Fibroblast of lung (primary cell): ENCODE measurements at regions not wholly inside any gene's neighbourhood (a gene's known extent, or its start where the extent isn't known, plus 50 kb on each side); places are given as distances from the start of the nearest gene placed in this dataset.

Source experiments
- DNase-seq, 2 donors: peaks; one replicate each; pipeline versions ENCODE4 v3.0.0 to v3.0.0-alpha.2; 2010; ENCODE audit warnings: low read depth in 2 of 2
- H2AFZ ChIP-seq: 2 replicates; pipeline ENCODE4 v1.5.1; 2012; ENCODE audit warnings: low read length, control low read depth, inconsistent platforms
- H3K27ac ChIP-seq: 2 replicates; pipeline ENCODE4 v1.5.1; 2011; ENCODE audit warnings: low read length, control low read depth; ENCODE audit not compliant: insufficient read depth
- H3K27me3 ChIP-seq: 2 replicates; pipeline ENCODE4 v1.5.1; 2011; ENCODE audit warnings: mild to moderate bottlenecking, low read length; ENCODE audit not compliant: control insufficient read depth, insufficient read depth
- H3K36me3 ChIP-seq: 2 replicates; pipeline ENCODE4 v1.5.1; 2011; ENCODE audit warnings: low read length; ENCODE audit not compliant: control insufficient read depth, insufficient read depth
- H3K4me1 ChIP-seq: 2 replicates; pipeline ENCODE4 v1.5.1; 2011; ENCODE audit warnings: low read length; ENCODE audit not compliant: control insufficient read depth, insufficient read depth; ENCODE audit errors: extremely low read depth
- H3K4me2 ChIP-seq: 2 replicates; pipeline ENCODE4 v1.5.1; 2011; ENCODE audit warnings: low read length, control low read depth; ENCODE audit not compliant: insufficient read depth; ENCODE audit errors: extremely low read depth
- H3K4me3 ChIP-seq, 4 experiments: fragments of 200-600 bp in 1 of 4; sonication (generic) in 1 of 4; replicated peaks in 1 of 4; 2 replicates each; pipeline ENCODE4 v1.5.1; 2011 to 2016; ENCODE audit warnings: low read length in 4 of 4, low read depth in 3 of 4, mild to moderate bottlenecking in 3 of 4, control low read depth in 2 of 4, inconsistent platforms in 1 of 4, mixed read lengths in 1 of 4; ENCODE audit not compliant: insufficient read depth in 1 of 4; ENCODE audit errors: control extremely low read depth in 1 of 4
- H3K79me2 ChIP-seq: 2 replicates; pipeline ENCODE4 v1.5.1; 2012; ENCODE audit warnings: mild to moderate bottlenecking, low read length, inconsistent platforms; ENCODE audit not compliant: control insufficient read depth, insufficient read depth
- H3K9ac ChIP-seq: 2 replicates; pipeline ENCODE4 v1.5.1; 2011; ENCODE audit warnings: mild to moderate bottlenecking, low read length, control low read depth; ENCODE audit not compliant: insufficient read depth
- H3K9me3 ChIP-seq: 2 replicates; pipeline ENCODE4 v1.5.1; 2012; ENCODE audit warnings: low read depth, low read length; ENCODE audit not compliant: control insufficient read depth, insufficient read depth
- H4K20me1 ChIP-seq: 2 replicates; pipeline ENCODE4 v1.5.1; 2011; ENCODE audit warnings: low read length; ENCODE audit not compliant: control insufficient read depth, insufficient read depth; ENCODE audit errors: extremely low read depth
- EZH2 ChIP-seq: IDR thresholded peaks from 2 replicates; pipeline ENCODE4 v1.5.1; 2012; ENCODE audit warnings: low read length, control low read depth, mild to moderate bottlenecking; ENCODE audit errors: missing control alignments
- TF ChIP-seq, protein P1 (sequence below), 2 donors: IDR thresholded peaks in 1 of 2; conservative IDR thresholded peaks in 1 of 2; 1 replicate in 1 of 2; 2 replicates in 1 of 2; pipeline ENCODE4 v1.5.1; 2011 to 2012; ENCODE audit warnings: low read length in 2 of 2, control low read depth in 1 of 2, inconsistent platforms in 1 of 2, low read depth in 1 of 2, mild to moderate bottlenecking in 1 of 2

DNA sequence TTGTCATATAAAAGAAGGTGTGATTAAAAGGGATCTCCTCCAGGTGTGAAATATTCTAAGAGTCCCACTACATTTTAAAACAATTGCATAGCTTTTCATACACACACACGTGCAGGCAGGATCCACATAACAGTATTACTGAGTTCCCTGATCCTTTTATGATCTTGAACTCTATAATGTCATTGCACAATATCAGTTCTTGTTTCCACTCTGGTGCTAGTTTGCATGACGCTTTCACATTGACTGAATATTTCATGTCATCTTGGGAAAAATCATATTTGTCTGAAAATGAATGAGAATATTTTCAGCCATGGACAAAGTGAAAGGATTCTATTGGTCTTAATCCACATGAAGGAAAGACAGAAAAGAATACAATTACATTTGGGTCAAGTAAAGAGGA is 703.8 kb downstream of the CDH8 start:
- Histone ChIP-seq H3K27me3 (no peaks in the 10 kb centered on the region), H3K9me3 (no peaks in the 10 kb centered on the region), H3K27ac (no peak overlapping the region), H3K79me2 (no peaks in the 10 kb centered on the region), H3K4me2 (no peak overlapping the region), H4K20me1 (no peaks in the 10 kb centered on the region), H3K4me1 (no peaks in the 10 kb centered on the region), H3K4me3 (no peak overlapping the region), H2AFZ (no peak overlapping the region), H3K36me3 (no peaks in the 10 kb centered on the region), H3K9ac (no peak overlapping the region)
- no peak for DNase-seq
- TF ChIP-seq EZH2: no peak
- TF ChIP-seq, protein P1, sequence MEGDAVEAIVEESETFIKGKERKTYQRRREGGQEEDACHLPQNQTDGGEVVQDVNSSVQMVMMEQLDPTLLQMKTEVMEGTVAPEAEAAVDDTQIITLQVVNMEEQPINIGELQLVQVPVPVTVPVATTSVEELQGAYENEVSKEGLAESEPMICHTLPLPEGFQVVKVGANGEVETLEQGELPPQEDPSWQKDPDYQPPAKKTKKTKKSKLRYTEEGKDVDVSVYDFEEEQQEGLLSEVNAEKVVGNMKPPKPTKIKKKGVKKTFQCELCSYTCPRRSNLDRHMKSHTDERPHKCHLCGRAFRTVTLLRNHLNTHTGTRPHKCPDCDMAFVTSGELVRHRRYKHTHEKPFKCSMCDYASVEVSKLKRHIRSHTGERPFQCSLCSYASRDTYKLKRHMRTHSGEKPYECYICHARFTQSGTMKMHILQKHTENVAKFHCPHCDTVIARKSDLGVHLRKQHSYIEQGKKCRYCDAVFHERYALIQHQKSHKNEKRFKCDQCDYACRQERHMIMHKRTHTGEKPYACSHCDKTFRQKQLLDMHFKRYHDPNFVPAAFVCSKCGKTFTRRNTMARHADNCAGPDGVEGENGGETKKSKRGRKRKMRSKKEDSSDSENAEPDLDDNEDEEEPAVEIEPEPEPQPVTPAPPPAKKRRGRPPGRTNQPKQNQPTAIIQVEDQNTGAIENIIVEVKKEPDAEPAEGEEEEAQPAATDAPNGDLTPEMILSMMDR (conservative IDR thresholded peaks at IDR 0.05 in 1 of 2, IDR thresholded peaks at IDR 0.05 in 1 of 2; ENCODE audit: low read depth in 1 of 2, low read length in 2 of 2): no peak

DNA sequence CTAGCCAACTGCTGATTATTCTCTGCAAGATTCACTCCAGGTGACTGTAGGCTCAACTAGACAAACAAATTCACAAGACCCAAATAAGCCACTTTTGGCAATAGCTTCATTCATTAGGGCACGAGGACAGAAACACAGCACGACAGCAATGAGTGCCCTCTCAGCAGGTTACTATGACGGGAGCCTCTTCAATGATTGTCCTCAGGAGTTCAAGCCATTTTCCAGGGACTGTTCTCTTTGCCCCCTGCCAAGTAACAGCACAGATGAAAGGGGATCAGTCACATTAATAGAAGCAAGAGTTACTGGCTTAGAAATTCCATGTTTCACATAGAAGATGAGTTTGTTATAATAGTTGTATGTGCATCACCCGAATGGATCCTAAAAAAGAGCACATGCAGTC is 712.2 kb downstream of the CDH8 start:
- Histone ChIP-seq H3K4me3 (no peak overlapping the region), H2AFZ (no peak overlapping the region), H3K9ac (no peak overlapping the region), H3K36me3 (no peaks in the 10 kb centered on the region), H3K27ac (no peak overlapping the region), H3K4me1 (no peaks in the 10 kb centered on the region), H3K79me2 (no peaks in the 10 kb centered on the region), H3K9me3 (no peaks in the 10 kb centered on the region), H4K20me1 (no peaks in the 10 kb centered on the region), H3K27me3 (no peaks in the 10 kb centered on the region), H3K4me2 (no peak overlapping the region)
- TF ChIP-seq EZH2: no peak
- TF ChIP-seq, protein P1 (conservative IDR thresholded peaks at IDR 0.05 in 1 of 2, IDR thresholded peaks at IDR 0.05 in 1 of 2; ENCODE audit: low read depth in 1 of 2, low read length in 2 of 2): no peak
- no peak for DNase-seq

DNA sequence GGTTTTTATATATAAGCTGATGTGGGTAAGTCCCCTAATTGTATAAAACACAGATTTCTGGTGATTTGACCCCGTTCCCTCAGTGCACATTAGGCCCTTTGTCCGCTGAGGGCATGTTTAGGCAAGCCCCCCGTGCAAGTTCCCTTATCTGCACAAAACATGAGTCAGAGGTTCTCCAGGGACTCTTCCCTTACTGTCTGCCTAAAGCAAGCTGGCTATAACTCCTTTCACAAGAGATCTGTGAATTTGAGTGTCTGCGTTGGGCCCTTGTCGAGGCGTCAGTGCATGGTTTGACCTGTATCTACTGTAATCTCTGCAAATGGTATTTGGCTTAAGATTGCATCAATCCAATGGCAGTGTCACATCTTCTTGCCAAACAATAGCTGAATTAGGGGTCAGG is 712.8 kb downstream of the CDH8 start:
- no peak overlapping the region for H3K4me3 ChIP-seq
- no peaks in the 10 kb centered on the region for H3K36me3 ChIP-seq
- no peaks in the 10 kb centered on the region for H3K27me3 ChIP-seq
- no peak overlapping the region for H2AFZ ChIP-seq
- no peaks in the 10 kb centered on the region for H3K9me3 ChIP-seq
- TF ChIP-seq, protein P1 (conservative IDR thresholded peaks at IDR 0.05 in 1 of 2, IDR thresholded peaks at IDR 0.05 in 1 of 2; ENCODE audit: low read depth in 1 of 2, low read length in 2 of 2): no peak
- no peak for TF ChIP-seq EZH2
- no peaks in the 10 kb centered on the region for H4K20me1 ChIP-seq
- no peak overlapping the region for H3K9ac ChIP-seq
- H3K4me1 ChIP-seq: no peaks in the 10 kb centered on the region
- no peak overlapping the region for H3K4me2 ChIP-seq
- no peaks in the 10 kb centered on the region for H3K79me2 ChIP-seq
- H3K27ac ChIP-seq: no peak overlapping the region
- DNase-seq: peak in 1 of 2 donors; percentile 0
